ENCODE measurements at regions not wholly inside any gene's neighbourhood (a gene's known extent, or its start where the extent isn't known, plus 50 kb on each side); places are given as distances from the start of the nearest gene placed in this dataset.

- Histone ChIP-seq H3K4me2 (no peak overlapping the region), H2AFZ (no peak overlapping the region), H3K36me3 (replicated peaks; ENCODE audit: insufficient read depth, low read depth) (no peaks in the 10 kb centered on the region), H3K9me3 (ENCODE audit: low read depth) (no peaks in the 10 kb centered on the region), H3K79me2 (no peaks in the 10 kb centered on the region), H3K9me2 (replicated peaks; ENCODE audit: insufficient read depth) (no peaks in the 10 kb centered on the region), H4K20me1 (ENCODE audit: insufficient read depth, poor library complexity, severe bottlenecking) (no peaks in the 10 kb centered on the region), H3K4me1 (ENCODE audit: insufficient read depth) (no peaks in the 10 kb centered on the region), H3K27me3 (no peaks in the 10 kb centered on the region), H3K4me3 (no peak overlapping the region), H3K27ac (no peak overlapping the region)
- WGBS (ENCODE audit: low lambda C conversion rate, missing lambda C conversion rate) = 90% methylated on average over 1 of the region's 1 CpG
- no peak for DNase-seq (ENCODE audit: low spot score)
- no peak for TF ChIP-seq EZH2phosphoT487 (IDR thresholded peaks at IDR 0.05; ENCODE audit: low read depth, severe bottlenecking, unreplicated experiment)
- TF ChIP-seq CTCF (IDR thresholded peaks at IDR 0.05; ENCODE audit: poor library complexity) = no peak
- no peak for TF ChIP-seq EZH2 (IDR thresholded peaks at IDR 0.05; ENCODE audit: borderline replicate concordance)
Observed at GRCh38 chr13:47845981-47846380, 155.1 kb downstream of the SUCLA2 start.

GRCh38 chr13:47843005-47843404, 158.1 kb downstream of the SUCLA2 start:
- Histone ChIP-seq H2AFZ (no peak overlapping the region), H4K20me1 (ENCODE audit: insufficient read depth, poor library complexity, severe bottlenecking) (no peaks in the 10 kb centered on the region), H3K27ac (no peak overlapping the region), H3K9me2 (replicated peaks; ENCODE audit: insufficient read depth) (no peaks in the 10 kb centered on the region), H3K4me2 (no peak overlapping the region), H3K27me3 (no peaks in the 10 kb centered on the region), H3K4me3 (no peak overlapping the region), H3K36me3 (replicated peaks; ENCODE audit: insufficient read depth, low read depth) (no peaks in the 10 kb centered on the region), H3K4me1 (ENCODE audit: insufficient read depth) (no peaks in the 10 kb centered on the region), H3K79me2 (no peaks in the 10 kb centered on the region), H3K9me3 (ENCODE audit: low read depth) (no peaks in the 10 kb centered on the region)
- DNase-seq (ENCODE audit: low spot score) = no peak
- no peak for TF ChIP-seq EZH2phosphoT487 (IDR thresholded peaks at IDR 0.05; ENCODE audit: low read depth, severe bottlenecking, unreplicated experiment)
- no peak for TF ChIP-seq CTCF (IDR thresholded peaks at IDR 0.05; ENCODE audit: poor library complexity)
- TF ChIP-seq EZH2 (IDR thresholded peaks at IDR 0.05; ENCODE audit: borderline replicate concordance) = no peak
- WGBS (ENCODE audit: low lambda C conversion rate, missing lambda C conversion rate) = 87% methylated on average over 4 of the region's 4 CpGs

- Histone ChIP-seq H3K27me3 (no peaks in the 10 kb centered on the region), H3K9me2 (replicated peaks; ENCODE audit: insufficient read depth) (no peaks in the 10 kb centered on the region), H3K4me3 (no peak overlapping the region), H3K9me3 (ENCODE audit: low read depth) (no peaks in the 10 kb centered on the region), H2AFZ (no peak overlapping the region), H3K27ac (no peak overlapping the region), H3K4me1 (ENCODE audit: insufficient read depth) (no peaks in the 10 kb centered on the region), H3K79me2 (no peaks in the 10 kb centered on the region), H3K36me3 (replicated peaks; ENCODE audit: insufficient read depth, low read depth) (no peaks in the 10 kb centered on the region), H4K20me1 (ENCODE audit: insufficient read depth, poor library complexity, severe bottlenecking) (no peaks in the 10 kb centered on the region), H3K4me2 (no peak overlapping the region)
- WGBS (ENCODE audit: low lambda C conversion rate, missing lambda C conversion rate) = 90% methylated on average over 4 of the region's 4 CpGs
- DNase-seq (ENCODE audit: low spot score) = no peak
- TF ChIP-seq EZH2 (IDR thresholded peaks at IDR 0.05; ENCODE audit: borderline replicate concordance) = no peak
- no peak for TF ChIP-seq CTCF (IDR thresholded peaks at IDR 0.05; ENCODE audit: poor library complexity)
- no peak for TF ChIP-seq EZH2phosphoT487 (IDR thresholded peaks at IDR 0.05; ENCODE audit: low read depth, severe bottlenecking, unreplicated experiment)
Observed at GRCh38 chr13:47841151-47841550, 159.9 kb downstream of the SUCLA2 start.

- Histone ChIP-seq H3K4me3 (no peak overlapping the region), H3K4me2 (no peak overlapping the region), H3K4me1 (ENCODE audit: insufficient read depth) (no peaks in the 10 kb centered on the region), H2AFZ (no peak overlapping the region), H3K79me2 (no peaks in the 10 kb centered on the region), H4K20me1 (ENCODE audit: insufficient read depth, poor library complexity, severe bottlenecking) (no peaks in the 10 kb centered on the region), H3K9me3 (ENCODE audit: low read depth) (no peaks in the 10 kb centered on the region), H3K36me3 (replicated peaks; ENCODE audit: insufficient read depth, low read depth) (no peaks in the 10 kb centered on the region), H3K27ac (no peak overlapping the region), H3K9me2 (replicated peaks; ENCODE audit: insufficient read depth) (no peaks in the 10 kb centered on the region), H3K27me3 (no peaks in the 10 kb centered on the region)
- no peak for TF ChIP-seq CTCF (IDR thresholded peaks at IDR 0.05; ENCODE audit: poor library complexity)
- no peak for TF ChIP-seq EZH2 (IDR thresholded peaks at IDR 0.05; ENCODE audit: borderline replicate concordance)
- TF ChIP-seq EZH2phosphoT487 (IDR thresholded peaks at IDR 0.05; ENCODE audit: low read depth, severe bottlenecking, unreplicated experiment) = no peak
- no peak for DNase-seq (ENCODE audit: low spot score)
- 89% methylated on average over 4 of the region's 4 CpGs for WGBS (ENCODE audit: low lambda C conversion rate, missing lambda C conversion rate)
Observed at GRCh38 chr13:47837906-47838305, 163.2 kb downstream of the SUCLA2 start.

All from hepatocyte (in vitro differentiated cells).